ENCODE measurements at regions not wholly inside any gene's neighbourhood (a gene's known extent, or its start where the extent isn't known, plus 50 kb on each side); places are given as distances from the start of the nearest gene placed in this dataset.
A peak's percentile ranks its signal among the peaks of the same experiment; 100 is the strongest.
"Not testable (repeated sequence)": the region's sequence is repeated elsewhere in the genome, so short reads cannot be mapped to it uniquely, and the experiment has no call there.

DNA sequence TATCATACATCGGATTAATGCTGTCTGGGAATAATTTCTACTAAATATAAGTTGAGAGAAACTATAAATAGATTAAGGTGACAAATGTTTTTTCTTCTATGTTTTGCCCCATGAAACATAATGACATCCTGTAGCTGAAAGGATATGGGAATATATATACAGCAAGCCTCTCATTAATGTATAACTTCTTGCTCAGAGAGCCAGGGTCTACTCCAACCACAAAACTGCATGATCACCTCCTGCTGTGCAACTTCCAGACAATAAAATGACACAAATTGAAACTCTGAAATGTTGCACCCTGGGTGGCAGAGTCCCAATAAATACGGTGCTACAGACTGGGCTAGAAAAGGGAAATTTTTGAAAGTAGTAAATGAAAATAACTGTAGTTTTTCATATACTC is 571.9 kb upstream of the CBLB start:
- DNase-seq: no peak

DNA sequence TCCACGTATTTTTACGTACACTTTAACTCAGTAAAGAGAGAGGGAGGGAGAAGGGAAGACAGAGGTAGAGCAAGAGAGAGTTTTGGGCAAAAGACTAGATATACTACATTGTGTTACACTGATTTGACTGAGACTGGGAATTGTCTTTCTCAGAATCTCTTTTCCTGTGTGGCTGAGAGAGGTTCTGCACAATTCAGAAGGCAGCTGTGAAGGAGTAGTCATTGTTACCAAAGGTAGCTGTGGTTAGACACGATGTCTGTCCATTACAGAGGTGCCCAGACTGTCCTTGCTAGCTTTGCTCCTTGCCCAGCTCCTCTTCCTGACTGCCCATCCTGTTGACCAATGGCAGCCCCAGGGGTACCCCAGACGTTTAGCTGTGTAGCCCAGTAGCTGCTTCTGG is 577.5 kb upstream of the CBLB start:
- no peak for DNase-seq

DNA sequence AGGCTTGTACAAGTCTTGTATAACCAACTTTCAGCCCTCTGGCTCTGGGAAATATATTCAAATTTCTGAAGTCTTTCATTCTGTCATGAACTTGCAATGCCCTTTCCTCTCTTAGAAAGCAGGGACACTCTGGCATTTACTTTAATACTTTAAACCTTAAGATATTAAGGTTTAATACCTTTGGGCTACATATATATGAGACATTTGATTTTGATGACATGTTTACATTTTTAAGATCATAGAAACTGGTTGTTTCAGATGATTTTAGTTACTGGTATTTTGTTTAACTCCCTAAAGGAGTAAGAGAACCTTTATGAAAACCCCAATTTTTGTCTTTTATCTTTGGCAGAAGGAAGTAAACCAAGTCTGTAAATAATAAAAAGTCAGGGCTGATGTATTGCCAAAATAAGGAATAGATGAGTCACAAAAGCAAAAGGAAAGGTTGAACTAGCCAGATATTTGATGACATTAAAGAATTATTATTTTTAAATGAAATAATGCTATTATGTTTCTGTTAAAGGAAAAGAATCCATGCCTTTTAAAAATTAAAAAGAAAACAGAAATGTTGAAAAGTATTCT is 579.0 kb upstream of the CBLB start:
- no peak for DNase-seq

DNA sequence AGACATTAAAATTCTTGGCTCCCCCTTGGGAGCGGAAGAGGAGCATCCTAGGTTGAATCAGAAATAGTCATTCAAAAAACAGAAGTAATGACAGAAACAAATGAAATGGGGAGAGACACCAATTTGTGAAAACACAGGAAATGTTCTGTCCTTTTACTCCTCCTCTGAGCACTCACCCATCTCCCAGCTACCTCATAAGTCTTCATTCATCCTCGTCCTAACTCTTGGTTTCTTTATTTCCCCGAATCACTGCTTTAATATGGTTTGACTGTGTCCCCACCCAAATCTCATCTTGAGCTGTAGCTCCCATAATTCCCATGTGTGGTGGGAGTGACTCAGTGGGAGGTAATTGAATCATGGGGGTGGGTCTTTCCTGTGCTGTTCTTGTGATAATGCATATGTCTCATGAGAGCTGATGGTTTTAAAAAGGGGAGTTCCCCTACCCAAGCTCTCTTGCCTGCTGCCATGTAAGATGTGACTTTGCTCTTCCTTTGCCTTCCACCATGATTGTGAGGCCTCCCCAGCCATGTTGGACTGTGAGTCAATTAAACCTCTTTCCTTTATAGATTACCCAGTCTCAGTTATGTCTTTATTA is 579.7 kb upstream of the CBLB start:
- DNase-seq: not testable (repeated sequence)

DNA sequence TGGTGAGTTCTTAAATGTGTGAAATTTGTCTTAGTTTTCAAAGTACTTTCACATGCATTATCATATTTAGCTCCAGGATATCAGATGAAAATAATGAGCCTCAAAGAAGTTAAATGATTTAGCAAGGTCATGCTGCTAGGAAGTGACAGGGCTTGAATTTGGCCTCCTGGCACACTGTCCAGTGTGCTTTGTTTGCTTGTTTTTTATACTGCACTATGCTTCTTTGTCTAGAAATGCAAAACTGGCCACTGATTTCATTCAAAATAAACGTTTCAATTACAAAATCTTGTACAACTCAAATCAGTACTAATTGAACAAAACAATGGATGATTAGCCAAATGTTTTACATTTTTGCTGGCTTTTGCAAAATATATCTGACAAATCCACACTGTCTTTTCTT is 583.3 kb upstream of the CBLB start:
- DNase-seq: peak in 3 of 56 donors; percentile 2 to 7 (median 6)

DNA sequence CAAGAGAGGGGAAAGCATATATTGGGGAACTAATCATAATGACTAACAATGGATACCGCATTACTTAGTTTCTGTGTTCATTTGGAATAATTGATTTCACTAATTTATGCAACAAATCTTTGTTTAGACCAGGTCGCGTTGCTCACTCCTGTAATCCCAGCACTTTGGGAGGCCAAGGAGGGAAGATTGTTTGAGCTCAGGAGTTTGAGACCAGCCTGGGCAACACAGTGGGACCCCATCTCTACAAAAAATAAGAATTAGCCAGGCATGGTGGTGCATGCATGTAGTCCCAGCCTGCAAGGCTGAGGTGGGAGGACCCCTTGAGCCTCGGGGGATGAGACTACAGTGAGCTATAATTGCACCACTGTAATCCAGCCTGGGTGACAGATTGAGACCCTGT is 585.7 kb upstream of the CBLB start:
- no peak for DNase-seq

DNA sequence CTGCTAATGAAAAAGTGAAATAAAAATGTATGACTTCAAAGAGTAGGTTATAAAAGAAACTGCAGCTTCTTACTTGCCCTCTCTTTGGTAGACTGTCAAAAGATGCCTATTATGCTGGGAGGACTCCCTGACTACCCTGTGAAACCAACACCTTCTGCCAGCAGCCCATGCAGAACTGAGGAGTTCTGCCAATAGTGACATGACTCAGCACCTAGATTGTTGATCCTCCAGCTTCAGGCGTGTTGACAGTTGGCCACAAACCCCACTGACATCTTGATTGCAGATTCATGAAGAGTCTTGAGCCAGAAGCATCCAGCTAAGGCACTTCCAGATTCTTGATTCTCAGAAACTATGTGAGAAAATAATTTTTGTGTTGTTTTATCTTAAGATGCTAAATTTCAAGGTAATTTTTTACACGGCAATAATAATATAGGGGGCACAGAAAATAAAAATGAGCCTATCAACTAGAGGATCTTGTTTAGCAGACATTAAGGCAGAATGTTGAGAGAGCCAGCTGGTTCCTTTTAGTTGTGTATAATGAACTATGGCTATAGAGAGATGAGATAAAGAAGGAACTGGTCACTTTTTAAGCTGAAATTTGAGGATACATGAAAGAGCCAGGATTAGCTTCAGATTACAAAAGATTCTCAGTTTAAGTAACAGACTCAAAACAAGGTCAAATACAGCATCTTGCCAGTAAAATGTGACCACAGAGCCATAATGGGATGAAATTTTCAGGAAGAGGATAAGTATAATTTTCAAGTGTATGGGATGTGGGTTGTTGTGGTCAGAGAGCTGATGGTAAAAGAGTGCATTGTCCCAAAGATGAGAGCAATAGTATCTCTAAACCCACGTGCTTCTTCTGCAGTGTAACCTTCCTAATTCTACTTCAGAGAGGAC is 588.7 kb upstream of the CBLB start:
- DNase-seq: peak in 10 of 56 donors; percentile 1 to 36 (median 12)

DNA sequence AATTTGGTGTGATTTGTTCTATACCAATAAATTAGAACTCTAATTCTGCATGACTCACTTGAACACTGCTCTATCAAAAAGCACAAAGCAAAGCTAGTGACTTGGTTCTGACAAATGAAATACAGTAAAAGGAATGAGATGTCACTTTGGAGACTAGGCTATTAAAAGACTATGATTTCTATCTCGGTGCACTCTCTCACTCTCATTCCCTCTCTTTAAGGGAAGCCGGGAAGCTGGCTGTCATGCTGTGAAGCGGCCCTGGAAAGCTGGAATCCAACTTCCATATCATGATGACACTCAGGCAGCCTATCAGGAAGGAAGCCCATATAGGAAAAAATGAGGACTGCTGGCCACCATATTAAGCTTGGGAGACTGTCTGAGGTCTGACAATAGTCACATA is 590.1 kb upstream of the CBLB start:
- no peak for DNase-seq

DNA sequence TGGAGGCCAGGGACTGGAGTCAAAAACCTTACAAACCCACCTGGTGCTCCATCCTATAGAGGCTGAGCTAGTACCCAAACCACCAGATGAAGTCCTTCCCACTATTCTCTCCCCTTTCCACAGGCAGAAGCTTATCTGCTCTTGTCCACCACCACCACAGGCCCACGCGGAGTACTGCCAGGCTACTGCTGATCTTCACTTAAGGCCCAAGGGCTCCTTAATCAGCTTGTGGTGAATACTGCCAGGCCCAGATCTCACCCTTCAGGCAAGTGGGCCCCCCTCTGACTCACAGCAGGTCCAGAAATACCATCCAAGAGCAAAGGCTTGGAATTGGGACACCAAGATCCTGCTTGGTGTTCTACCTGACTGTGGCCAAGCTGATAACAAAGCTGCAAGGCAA is 598.1 kb upstream of the CBLB start:
- DNase-seq: no peak

DNA sequence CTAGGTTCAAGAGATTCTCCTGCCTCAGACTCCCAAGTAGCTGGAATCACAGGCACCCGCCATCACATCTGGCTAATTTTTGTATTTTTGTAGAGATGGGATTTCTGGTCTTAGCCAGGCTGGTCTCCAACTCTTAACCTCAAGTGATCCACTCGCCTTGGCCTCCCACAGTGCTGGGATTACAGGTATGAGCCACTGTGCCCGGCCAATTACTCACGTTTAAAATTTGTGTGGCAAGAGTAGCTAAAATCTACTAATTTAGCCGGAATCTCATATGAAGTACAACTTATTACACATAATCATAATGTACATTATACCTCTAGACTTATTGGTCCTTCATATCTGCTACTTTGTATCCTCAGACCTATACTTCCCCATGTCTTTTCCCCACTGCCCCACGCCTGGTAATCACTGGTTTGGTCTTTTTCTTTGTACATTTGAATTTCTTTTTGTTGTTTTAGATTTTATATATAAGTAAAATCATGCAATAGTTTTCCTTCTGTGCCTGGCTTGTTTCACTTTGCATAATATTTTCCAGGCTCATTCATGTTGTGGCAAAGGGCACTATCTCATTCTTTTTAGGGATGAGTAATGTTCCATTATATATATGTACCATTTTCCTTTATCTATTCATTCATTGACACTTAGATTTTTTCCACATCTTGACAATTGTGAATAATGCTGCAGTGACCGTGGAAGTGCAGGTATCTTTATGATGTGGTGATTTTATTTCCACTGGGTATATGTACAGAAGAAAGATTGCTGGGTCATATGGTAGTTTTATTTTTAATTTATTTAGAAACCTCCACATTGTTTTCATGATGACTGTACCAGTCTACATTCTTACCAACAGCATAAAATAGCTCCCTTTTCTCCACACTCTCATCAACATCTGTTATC is 605.0 kb upstream of the CBLB start:
- no peak for DNase-seq

DNA sequence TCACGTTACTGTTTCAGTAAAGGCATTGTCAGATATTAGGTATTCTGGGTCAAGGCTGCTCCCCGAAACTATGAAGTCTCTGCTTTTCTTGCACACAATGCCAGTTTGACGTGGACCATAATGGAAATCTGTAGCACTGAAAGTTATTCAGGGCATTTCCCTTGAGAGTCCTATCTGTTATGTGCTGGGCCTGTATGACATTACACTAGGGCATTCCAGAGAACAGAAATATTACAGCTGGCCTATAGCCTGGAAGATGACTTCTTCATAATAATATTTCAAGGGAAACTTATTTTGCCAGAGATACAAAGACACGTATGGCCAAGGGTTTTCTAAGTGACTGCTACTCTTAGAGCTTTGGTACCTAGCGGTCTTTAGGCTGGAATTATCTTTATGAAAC is 613.6 kb upstream of the CBLB start:
- no peak for DNase-seq

DNA sequence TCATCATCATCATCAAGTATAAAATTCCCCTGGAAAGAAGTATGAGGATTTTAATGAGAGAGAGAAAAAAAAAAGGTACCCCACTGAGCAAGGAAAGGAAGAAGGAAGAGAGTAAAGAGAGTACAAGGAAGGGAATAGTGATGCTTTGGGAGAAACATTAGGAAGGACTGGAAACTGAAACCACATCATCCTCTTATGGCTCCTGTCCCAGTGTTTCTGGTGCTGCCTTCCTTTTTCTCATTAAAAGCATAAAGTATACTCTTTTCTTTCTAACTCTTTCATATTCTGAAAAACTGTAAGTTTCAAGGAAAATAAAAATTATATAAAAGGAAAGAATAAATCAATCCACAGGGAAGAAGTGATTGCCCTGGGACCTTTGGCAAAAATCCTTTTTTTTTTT is 616.4 kb upstream of the CBLB start:
- DNase-seq: no peak

DNA sequence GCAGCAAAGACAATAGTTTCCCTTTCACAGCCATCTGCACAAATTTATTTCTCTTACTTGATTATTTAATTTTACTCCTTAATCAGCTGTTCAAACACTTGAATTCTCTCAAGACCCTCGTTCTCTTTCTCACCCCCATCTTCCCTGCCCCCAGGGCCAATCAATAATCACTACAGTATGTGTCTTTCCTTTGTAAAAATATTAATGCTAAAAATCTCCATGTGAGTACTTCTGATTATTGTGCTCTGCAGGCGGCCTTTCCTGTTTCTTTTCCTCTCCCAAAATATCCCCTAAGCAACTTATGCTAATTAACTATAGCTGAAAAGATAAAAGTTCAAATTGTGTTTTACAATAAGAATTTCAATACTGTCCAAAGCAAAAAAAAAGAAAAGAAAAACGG is 617.0 kb upstream of the CBLB start:
- no peak for DNase-seq

DNA sequence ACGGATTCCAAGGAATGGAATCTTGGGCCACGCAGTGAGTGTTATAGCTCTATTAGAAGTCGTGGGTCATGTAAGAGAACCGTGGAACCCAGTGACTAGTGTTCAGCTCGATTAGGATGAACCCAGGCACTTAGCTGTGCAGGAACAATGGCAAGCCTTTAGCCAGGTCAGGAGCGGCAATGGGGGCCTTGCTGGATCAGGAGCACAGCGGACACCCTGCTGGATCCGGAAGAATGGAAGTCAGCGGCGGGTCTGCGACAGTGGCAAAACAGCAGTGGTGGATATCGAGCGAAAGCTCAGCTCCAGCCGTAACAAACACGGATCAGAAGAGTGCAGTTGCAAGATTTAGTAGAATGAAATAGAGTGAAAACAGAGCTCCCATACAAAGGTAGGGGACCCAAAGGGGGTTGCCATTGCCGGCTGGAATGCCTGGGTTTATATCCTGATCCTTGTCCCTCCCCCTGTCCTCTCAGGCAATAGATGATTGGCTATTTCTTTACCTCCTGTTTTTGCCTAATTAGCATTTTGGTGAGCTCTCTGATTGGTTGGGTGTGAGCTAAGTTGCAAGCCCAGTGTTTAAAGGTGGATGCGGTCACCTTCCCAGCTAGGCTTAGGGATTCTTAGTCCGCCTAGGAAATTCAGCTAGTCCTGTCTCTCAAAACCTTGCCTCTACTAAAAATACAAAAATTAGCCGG is 618.3 kb upstream of the CBLB start:
- not testable (repeated sequence) for DNase-seq

DNA sequence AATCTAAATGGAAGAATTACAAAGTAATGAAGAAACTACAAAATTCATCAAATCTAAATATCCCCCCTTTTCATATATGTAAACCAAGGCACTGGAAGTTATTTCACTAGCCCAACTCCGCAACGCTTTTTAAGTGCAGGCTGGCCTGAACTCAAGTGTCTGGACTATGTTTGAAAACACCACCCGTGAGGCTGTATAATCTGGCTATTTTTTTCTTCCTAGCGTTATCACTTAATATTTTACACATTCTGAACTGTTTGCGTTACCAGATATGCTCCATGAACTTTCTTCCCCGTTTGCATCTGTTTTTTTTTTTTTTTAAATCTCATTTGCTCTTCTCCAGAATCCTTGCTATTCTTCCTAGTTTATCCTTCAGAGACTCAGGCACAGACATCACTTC is 619.5 kb upstream of the CBLB start:
- DNase-seq: no peak

DNA sequence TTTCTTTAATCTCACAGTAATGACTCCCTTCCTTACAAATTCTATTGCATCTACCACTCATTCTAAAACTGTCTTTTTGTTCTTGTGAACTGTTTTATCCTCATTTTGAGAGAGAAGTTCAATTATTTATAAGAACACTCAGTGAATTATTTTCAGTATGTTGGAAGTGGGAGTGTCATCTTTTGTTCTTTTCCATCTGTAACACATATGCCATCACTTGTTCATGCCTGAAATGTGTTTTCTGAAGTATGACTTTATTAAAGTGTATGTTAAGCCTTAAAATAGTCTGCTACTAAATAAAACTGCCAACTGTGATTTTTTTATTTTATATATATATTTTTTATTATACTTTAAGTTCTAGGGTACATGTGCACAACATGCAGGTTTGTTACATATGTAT is 623.0 kb upstream of the CBLB start:
- DNase-seq: no peak

DNA sequence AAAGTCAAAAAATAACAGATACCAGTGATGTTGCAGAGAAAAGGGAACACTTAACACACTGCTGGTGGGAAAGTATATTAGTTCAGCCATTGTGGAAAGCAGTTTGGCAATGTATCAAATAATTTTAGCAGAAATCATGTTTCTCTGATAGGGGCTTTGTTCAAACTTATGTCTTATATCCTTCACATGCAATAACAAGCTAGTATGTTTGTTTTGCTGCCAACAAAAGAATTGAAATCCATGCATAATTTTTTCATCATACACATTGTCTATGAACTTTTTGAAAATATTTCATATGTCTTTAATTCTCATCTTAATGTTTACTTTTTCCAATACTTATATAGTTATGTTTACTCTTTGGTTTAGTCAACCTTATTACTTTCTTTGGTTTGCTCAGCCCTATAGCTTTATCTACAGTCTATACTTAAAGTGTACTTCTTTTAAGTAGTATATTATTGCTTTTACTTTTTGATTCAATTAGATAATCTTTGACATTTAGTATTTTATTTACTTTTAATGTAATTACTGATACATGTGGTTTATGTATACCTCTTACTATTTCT is 639.6 kb upstream of the CBLB start:
- no peak for DNase-seq

DNA sequence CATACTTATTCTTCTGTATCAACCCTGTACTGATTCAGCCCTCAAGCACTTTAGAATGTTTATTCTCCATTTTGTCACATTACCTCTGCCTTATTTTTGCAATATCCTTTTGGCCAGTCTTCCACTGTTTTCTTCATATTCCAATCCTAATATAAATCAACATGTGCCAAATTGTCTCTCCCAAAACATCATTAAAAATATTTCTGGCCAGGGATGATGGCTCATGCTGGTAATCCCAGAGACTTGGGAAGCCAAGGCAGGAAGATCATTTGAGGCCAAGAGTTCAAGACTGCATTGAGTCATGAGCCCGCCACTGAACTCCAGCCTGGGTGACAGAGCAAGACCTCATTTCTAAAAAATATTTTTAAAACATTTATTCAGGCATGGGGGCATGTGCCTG is 641.4 kb upstream of the CBLB start:
- DNase-seq: no peak

DNA sequence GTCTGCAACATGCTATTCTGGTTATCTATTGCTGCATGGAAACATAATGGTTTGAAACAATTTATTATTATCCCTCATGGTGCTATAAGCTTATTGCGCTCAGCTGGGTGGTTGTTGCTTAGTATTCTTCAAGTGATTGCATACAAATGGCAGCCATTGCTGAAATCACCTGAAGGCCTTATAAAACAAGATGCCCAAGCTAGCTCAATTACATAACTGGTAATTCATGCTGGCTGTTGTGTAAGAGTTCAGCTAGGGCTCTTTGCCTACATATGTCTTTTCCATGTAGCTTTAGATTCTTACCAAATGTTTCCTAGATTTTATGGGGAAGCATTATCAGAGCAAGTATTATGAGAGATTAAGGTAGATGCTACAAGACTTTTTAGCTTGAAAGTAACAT is 644.0 kb upstream of the CBLB start:
- DNase-seq: no peak

DNA sequence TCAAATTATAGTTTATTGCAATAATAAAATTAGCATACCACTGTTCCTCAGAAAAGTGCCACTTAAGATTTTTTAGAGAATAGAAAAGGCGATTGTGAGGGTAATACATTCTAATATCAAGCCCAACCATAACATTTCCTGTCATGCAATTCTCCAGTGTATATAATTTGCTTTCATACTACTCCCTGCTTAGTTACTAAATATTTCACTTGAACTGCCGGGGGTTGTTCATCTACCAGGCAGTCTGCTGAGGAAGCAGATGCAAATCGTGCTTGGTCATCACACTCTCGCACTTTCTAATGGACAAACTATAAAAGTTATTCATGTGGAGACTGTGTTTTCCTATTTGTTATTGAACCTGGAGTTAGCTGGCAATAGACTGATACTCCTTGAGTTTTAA is 645.6 kb upstream of the CBLB start:
- no peak for DNase-seq

DNA sequence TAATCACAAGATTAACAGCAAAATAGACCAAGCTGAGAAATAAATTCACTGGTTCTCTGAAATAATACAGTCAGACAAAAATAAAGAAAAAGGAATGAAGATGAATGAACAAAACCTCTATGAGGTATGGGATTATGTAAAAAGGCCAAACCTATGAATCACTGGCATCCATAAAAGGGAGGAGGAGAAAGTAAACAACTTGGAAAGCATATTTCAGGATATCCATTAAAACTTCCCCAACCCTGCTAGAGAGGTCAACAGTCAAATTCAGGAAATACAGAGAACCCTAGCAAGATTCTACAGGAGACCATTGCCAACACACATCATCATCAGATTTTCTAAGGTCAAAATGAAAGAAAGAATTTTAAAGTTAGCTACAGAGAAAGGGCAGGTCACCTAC is 649.7 kb upstream of the CBLB start:
- no peak for DNase-seq

Measured in amygdala (tissue), 56 donors.